ENCODE measurements at regions not wholly inside any gene's neighbourhood (a gene's known extent, or its start where the extent isn't known, plus 50 kb on each side); places are given as distances from the start of the nearest gene placed in this dataset.

- intact Hi-C loops (cut with DNase I; ENCODE audit: low total_unique reads) = no loop called here
- ATAC-seq (no peak), DNase-seq (no peak)
- no peaks in the 10 kb centered on the region for H3K9me3 ChIP-seq
- no peaks in the 10 kb centered on the region for H3K27me3 ChIP-seq
- H3K4me3 ChIP-seq = no peak overlapping the region
- TF ChIP-seq POLR2A (IDR thresholded peaks at IDR 0.05) = no peak
- in situ Hi-C loops (cut with MboI; ENCODE audit: low sequenced_read_pairs in 4 of 4) = no loop called here
- no peaks in the 10 kb centered on the region for H3K36me3 ChIP-seq
- peaks cover 7 to 9% of the 10 kb centered on the region in 2 donors for H3K4me1 ChIP-seq
- no peak overlapping the region for H3K27ac ChIP-seq
These were observed 614.2 kb upstream of the CITED2 start for GRCh38 chr6:139988685-139989084.

DNA sequence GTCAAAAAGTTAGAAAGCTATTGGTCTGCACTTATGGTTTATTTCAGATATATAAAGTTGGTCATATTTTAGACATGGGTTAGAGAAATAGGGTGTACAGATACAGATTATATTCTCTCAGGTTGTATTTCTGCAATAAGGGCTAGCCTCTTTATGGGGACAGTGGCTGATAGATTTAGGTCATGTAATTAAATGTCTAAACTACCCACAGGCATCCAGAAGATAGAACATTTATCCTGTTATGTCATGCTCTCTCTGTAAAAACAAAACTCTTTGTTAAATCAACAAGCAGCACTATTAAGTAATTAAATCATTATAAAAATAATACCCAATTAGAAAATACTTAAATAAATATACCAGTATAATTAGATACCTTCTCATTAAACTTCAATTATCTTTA lies 612.6 kb upstream of the CITED2 start:
- H3K4me3 ChIP-seq = no peak overlapping the region
- DNase-seq = no peak
- no peak for ATAC-seq
- TF ChIP-seq POLR2A (IDR thresholded peaks at IDR 0.05) = no peak
- TF ChIP-seq, protein P1, sequence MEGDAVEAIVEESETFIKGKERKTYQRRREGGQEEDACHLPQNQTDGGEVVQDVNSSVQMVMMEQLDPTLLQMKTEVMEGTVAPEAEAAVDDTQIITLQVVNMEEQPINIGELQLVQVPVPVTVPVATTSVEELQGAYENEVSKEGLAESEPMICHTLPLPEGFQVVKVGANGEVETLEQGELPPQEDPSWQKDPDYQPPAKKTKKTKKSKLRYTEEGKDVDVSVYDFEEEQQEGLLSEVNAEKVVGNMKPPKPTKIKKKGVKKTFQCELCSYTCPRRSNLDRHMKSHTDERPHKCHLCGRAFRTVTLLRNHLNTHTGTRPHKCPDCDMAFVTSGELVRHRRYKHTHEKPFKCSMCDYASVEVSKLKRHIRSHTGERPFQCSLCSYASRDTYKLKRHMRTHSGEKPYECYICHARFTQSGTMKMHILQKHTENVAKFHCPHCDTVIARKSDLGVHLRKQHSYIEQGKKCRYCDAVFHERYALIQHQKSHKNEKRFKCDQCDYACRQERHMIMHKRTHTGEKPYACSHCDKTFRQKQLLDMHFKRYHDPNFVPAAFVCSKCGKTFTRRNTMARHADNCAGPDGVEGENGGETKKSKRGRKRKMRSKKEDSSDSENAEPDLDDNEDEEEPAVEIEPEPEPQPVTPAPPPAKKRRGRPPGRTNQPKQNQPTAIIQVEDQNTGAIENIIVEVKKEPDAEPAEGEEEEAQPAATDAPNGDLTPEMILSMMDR (IDR thresholded peaks at IDR 0.05 in 4 of 5, conservative IDR thresholded peaks at IDR 0.05 in 1 of 5) = no peak
- H3K9me3 ChIP-seq = no peaks in the 10 kb centered on the region
- H3K36me3 ChIP-seq = no peaks in the 10 kb centered on the region
- in situ Hi-C loops (cut with MboI; ENCODE audit: low sequenced_read_pairs in 4 of 4) = no loop called here
- H3K27ac ChIP-seq = no peak overlapping the region
- peaks cover 19 to 23% of the 10 kb centered on the region in 2 donors for H3K4me1 ChIP-seq
- no peaks in the 10 kb centered on the region for H3K27me3 ChIP-seq
- intact Hi-C loops (cut with DNase I; ENCODE audit: low total_unique reads) = no loop called here

- ATAC-seq (no peak), DNase-seq (no peak)
- Histone ChIP-seq H3K9me3 (no peaks in the 10 kb centered on the region), H3K27ac (no peak overlapping the region), H3K27me3 (no peaks in the 10 kb centered on the region), H3K36me3 (no peaks in the 10 kb centered on the region), H3K4me3 (no peak overlapping the region), H3K4me1 (peaks cover 20 to 22% of the 10 kb centered on the region in 2 donors)
- intact Hi-C loops (cut with DNase I; ENCODE audit: low total_unique reads) (no loop called here), in situ Hi-C loops (cut with MboI; ENCODE audit: low sequenced_read_pairs in 4 of 4) (no loop called here)
- TF ChIP-seq POLR2A (IDR thresholded peaks at IDR 0.05) = no peak
- TF ChIP-seq, protein P1 (IDR thresholded peaks at IDR 0.05 in 4 of 5, conservative IDR thresholded peaks at IDR 0.05 in 1 of 5) = no peak
These were observed 610.9 kb upstream of the CITED2 start for GRCh38 chr6:139985236-139985815.

GRCh38 chr6:139984317-139984716 lies 609.9 kb upstream of the CITED2 start:
- Histone ChIP-seq H3K36me3 (no peaks in the 10 kb centered on the region), H3K27me3 (no peaks in the 10 kb centered on the region), H3K27ac (no peak overlapping the region), H3K4me3 (no peak overlapping the region), H3K9me3 (no peaks in the 10 kb centered on the region), H3K4me1 (peaks cover 19 to 25% of the 10 kb centered on the region in 2 donors)
- no peak for TF ChIP-seq POLR2A (IDR thresholded peaks at IDR 0.05)
- TF ChIP-seq, protein P1 (IDR thresholded peaks at IDR 0.05 in 4 of 5, conservative IDR thresholded peaks at IDR 0.05 in 1 of 5) = no peak
- intact Hi-C loops (cut with DNase I; ENCODE audit: low total_unique reads) = no loop called here
- ATAC-seq (no peak), DNase-seq (no peak)
- in situ Hi-C loops (cut with MboI; ENCODE audit: low sequenced_read_pairs in 4 of 4) = no loop called here

GRCh38 chr6:139983555-139984276 lies 609.3 kb upstream of the CITED2 start:
- Histone ChIP-seq H3K36me3 (no peaks in the 10 kb centered on the region), H3K9me3 (no peaks in the 10 kb centered on the region), H3K27ac (peak overlapping the region in 1 of 4 donors; percentile 0), H3K27me3 (no peaks in the 10 kb centered on the region), H3K4me3 (no peak overlapping the region), H3K4me1 (peaks cover 19 to 31% of the 10 kb centered on the region in 2 donors)
- ATAC-seq (no peak), DNase-seq (no peak)
- in situ Hi-C loops (cut with MboI; ENCODE audit: low sequenced_read_pairs in 4 of 4) (no loop called here), intact Hi-C loops (cut with DNase I; ENCODE audit: low total_unique reads) (no loop called here)
- TF ChIP-seq, protein P1 (IDR thresholded peaks at IDR 0.05 in 4 of 5, conservative IDR thresholded peaks at IDR 0.05 in 1 of 5) = no peak
- no peak for TF ChIP-seq POLR2A (IDR thresholded peaks at IDR 0.05)
